ENCODE measurements at regions not wholly inside any gene's neighbourhood (a gene's known extent, or its start where the extent isn't known, plus 50 kb on each side); places are given as distances from the start of the nearest gene placed in this dataset.

DNA sequence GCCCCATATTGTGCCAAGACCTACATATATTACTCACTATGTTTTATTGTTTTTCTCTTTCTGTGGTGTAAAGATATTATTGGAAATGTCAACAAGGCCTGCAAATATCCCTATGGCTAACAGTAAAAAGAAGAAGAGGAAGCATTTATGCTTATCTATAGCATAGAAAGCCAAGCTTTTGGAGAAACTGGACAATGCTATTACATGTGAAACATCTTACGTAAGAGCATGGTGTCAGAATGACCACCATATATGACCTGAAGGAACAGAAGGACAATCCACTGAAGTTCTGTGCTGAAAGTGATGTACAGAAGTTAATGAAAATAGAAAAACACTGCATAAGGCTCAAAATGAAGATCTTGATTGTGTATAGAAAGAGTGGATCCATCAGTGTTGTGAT is 145.2 kb downstream of the KCTD12 start:
- no peaks in the 10 kb centered on the region for H3K36me3 Mint-ChIP-seq (ENCODE audit: low read depth)
- no peak overlapping the region for H3K27ac Mint-ChIP-seq
- ChIA-PET CTCF (no interaction called here), POLR2A (no interaction called here)
- no peaks in the 10 kb centered on the region for H3K27me3 Mint-ChIP-seq
- no peak for DNase-seq
- intact Hi-C loops (cut with micrococcal nuclease), result no loop called here
- no peak overlapping the region for H3K4me3 Mint-ChIP-seq
- peaks cover 15% of the 10 kb centered on the region for H3K9me3 Mint-ChIP-seq
- ATAC-seq (ENCODE audit: low read depth), result no peak
- TF ChIP-seq, protein P1, sequence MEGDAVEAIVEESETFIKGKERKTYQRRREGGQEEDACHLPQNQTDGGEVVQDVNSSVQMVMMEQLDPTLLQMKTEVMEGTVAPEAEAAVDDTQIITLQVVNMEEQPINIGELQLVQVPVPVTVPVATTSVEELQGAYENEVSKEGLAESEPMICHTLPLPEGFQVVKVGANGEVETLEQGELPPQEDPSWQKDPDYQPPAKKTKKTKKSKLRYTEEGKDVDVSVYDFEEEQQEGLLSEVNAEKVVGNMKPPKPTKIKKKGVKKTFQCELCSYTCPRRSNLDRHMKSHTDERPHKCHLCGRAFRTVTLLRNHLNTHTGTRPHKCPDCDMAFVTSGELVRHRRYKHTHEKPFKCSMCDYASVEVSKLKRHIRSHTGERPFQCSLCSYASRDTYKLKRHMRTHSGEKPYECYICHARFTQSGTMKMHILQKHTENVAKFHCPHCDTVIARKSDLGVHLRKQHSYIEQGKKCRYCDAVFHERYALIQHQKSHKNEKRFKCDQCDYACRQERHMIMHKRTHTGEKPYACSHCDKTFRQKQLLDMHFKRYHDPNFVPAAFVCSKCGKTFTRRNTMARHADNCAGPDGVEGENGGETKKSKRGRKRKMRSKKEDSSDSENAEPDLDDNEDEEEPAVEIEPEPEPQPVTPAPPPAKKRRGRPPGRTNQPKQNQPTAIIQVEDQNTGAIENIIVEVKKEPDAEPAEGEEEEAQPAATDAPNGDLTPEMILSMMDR (IDR thresholded peaks at IDR 0.05), result no peak
- peaks cover 17% of the 10 kb centered on the region for H3K4me1 Mint-ChIP-seq

DNA sequence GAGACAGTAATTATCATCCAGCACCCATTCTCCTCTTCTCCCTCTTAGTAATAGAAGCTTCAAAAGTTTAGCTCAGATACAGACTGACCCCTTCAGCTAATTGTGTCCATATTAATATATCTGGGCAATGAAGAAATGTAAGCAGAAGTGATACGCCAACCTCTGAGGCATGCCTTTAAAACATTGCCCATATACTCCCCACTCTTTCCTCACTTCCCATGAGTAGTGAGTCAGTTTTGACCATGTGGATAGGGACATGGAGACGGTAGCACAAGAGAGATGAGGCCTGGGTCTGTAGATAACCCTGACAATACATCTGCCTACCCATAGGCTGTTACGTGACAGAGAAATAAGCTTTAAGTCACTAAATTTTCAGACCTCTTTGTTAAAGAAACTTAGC is 147.6 kb downstream of the KCTD12 start:
- ATAC-seq (ENCODE audit: low read depth) (no peak), DNase-seq (no peak)
- Mint-ChIP-seq H3K27me3 (no peaks in the 10 kb centered on the region), H3K4me1 (no peaks in the 10 kb centered on the region), H3K27ac (no peak overlapping the region), H3K9me3 (peaks cover 15% of the 10 kb centered on the region), H3K36me3 (ENCODE audit: low read depth) (no peaks in the 10 kb centered on the region), H3K4me3 (no peak overlapping the region)
- TF ChIP-seq, protein P1 (IDR thresholded peaks at IDR 0.05), result no peak
- ChIA-PET CTCF (no interaction called here), POLR2A (no interaction called here)
- intact Hi-C loops (cut with micrococcal nuclease), result no loop called here

DNA sequence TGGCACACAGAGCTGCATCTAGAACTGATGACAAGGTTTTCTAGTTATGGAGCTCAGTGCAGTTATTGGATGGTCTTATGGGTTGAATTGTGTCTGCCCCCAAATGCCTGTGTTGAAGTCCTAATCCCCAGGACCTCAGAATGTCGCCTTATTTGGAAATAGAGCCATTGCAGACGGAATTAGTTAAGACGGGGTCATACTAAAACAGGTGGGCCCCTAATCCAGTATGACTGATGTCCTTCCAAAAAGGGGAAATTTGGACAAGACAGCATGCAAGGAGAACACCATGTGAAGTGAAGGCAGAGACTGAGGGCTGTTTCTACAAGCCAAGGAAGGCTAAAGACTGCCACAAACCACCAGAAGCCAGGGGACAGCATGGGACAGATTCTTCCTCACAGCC is 148.7 kb downstream of the KCTD12 start:
- ChIA-PET CTCF (no interaction called here), POLR2A (no interaction called here)
- DNase-seq, result no peak
- Mint-ChIP-seq H3K36me3 (ENCODE audit: low read depth) (no peaks in the 10 kb centered on the region), H3K27ac (no peak overlapping the region), H3K27me3 (no peaks in the 10 kb centered on the region), H3K9me3 (peaks cover 15% of the 10 kb centered on the region), H3K4me1 (no peaks in the 10 kb centered on the region), H3K4me3 (no peak overlapping the region)
- intact Hi-C loops (cut with micrococcal nuclease), result no loop called here
- TF ChIP-seq, protein P1 (IDR thresholded peaks at IDR 0.05), result no peak
- no peak for ATAC-seq (ENCODE audit: low read depth)

DNA sequence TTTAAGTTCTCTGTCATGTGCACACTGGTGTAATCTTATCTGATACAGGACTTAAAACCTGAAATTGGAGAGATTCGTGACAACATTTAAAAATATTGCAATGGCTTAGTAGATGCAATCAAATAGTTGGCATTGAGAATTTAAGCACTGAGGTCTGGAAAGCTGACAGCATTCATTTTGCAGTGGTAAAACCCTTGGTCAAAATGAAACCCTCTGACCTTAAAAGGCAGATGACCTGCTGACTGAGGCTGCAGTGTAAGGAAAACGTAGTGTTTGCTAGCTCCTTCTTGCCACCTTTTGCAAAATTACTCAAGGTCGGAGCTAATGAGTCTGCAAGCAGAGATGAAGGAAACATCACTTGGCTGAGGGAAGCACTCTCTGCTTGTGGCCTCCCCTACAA is 150.6 kb downstream of the KCTD12 start:
- H3K4me1 Mint-ChIP-seq, result no peaks in the 10 kb centered on the region
- no peak for ATAC-seq (ENCODE audit: low read depth)
- no peaks in the 10 kb centered on the region for H3K36me3 Mint-ChIP-seq (ENCODE audit: low read depth)
- H3K9me3 Mint-ChIP-seq, result no peaks in the 10 kb centered on the region
- no peak overlapping the region for H3K27ac Mint-ChIP-seq
- ChIA-PET CTCF (no interaction called here), POLR2A (no interaction called here)
- H3K4me3 Mint-ChIP-seq, result no peak overlapping the region
- H3K27me3 Mint-ChIP-seq, result no peaks in the 10 kb centered on the region
- DNase-seq, result no peak
- intact Hi-C loops (cut with micrococcal nuclease), result no loop called here
- TF ChIP-seq, protein P1 (IDR thresholded peaks at IDR 0.05), result no peak

DNA sequence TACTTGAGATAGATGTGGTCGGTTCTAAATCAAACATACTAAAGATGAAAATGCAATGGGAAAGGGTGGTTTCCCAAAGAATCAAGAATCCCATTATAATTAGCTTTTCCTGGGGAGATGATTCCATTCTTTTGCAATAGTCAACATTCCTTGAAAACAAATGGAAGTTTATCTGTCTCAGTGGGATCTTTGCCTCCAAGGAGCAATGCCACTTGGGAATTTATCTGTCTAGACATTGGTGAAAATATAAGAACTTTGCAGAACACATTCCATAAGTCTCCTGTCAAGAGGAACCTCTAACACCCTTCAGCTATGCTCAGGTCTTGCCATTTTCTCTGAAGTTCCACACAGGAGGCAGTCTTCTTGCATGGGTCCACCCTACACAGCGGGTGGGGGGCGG is 152.5 kb downstream of the KCTD12 start:
- CTCF ChIA-PET, result no interaction called here
- H3K27me3 Mint-ChIP-seq, result no peaks in the 10 kb centered on the region
- TF ChIP-seq, protein P1 (IDR thresholded peaks at IDR 0.05), result no peak
- no peak overlapping the region for H3K27ac Mint-ChIP-seq
- POLR2A ChIA-PET, result no interaction called here
- H3K4me1 Mint-ChIP-seq, result no peaks in the 10 kb centered on the region
- DNase-seq (no peak), ATAC-seq (ENCODE audit: low read depth) (no peak)
- no peaks in the 10 kb centered on the region for H3K36me3 Mint-ChIP-seq (ENCODE audit: low read depth)
- H3K4me3 Mint-ChIP-seq, result no peak overlapping the region
- intact Hi-C loops (cut with micrococcal nuclease), result no loop called here
- no peaks in the 10 kb centered on the region for H3K9me3 Mint-ChIP-seq
